HCT116 (cell line): ENCODE measurements at regions not wholly inside any gene's neighbourhood (a gene's known extent, or its start where the extent isn't known, plus 50 kb on each side); places are given as distances from the start of the nearest gene placed in this dataset.

Experiments
- ATAC-seq: fragments of 200-7000 bp; cut with Tn5 transposase; 2 replicates; pipeline ENCODE4 v1.9.1; 2020; ENCODE audit warnings: mild to moderate bottlenecking, moderate library complexity
- BruUV-seq: library from RNA; stranded (reverse); fragments of 400-500 nt; replicated peaks from 2 replicates; lab custom pipeline; 2021; lab: Mats Ljungman, UMichigan
- CTCF ChIA-PET: fragments of 300-600 bp; sonication (Branson Sonifier 250); formaldehyde crosslinking; loops from one replicate; lab custom pipeline; 2021; ENCODE audit warnings: antibody characterized with exemption; lab: Charles Lee
- POLR2A ChIA-PET: fragments of 300-600, 350-600 bp; sonication (Branson Sonifier 250); formaldehyde crosslinking; loops from one replicate; lab custom pipeline; 2021; ENCODE audit warnings: antibody characterized with exemption; lab: Charles Lee
- RAD21 ChIA-PET, 2 experiments: fragments of 300-600 bp; sonication (Branson Sonifier 250); formaldehyde crosslinking; loops; one replicate each; lab custom pipeline; 2023; ENCODE audit warnings: low total read pairs in 2 of 2; ENCODE audit not compliant: uncharacterized antibody in 2 of 2, unreplicated experiment in 2 of 2, low non-redundant PET in 1 of 2; lab: Charles Lee
- DNase-seq: peaks from one replicate; pipeline ENCODE4 v3.0.0-alpha.2; 2010; ENCODE audit warnings: low read depth, low spot score
- H2AFZ ChIP-seq: fragments of 200-600 bp; shearing (Covaris generic), sonication (generic); 2 replicates; pipeline ENCODE4 v1.6.1; 2017; ENCODE audit warnings: low read depth, mixed run types, mixed read lengths, antibody characterized with exemption, low read length; ENCODE audit not compliant: poor library complexity, severe bottlenecking
- H3K27ac ChIP-seq: 2 replicates; pipeline ENCODE4 v1.5.1; 2012; ENCODE audit warnings: low read depth, low read length
- H3K27me3 ChIP-seq: fragments of 200-600 bp; sonication (generic); 2 replicates; pipeline ENCODE4 v1.6.1; 2016; ENCODE audit warnings: mixed run types, low read length, mixed read lengths; ENCODE audit not compliant: insufficient read depth
- H3K36me3 ChIP-seq, 2 experiments: fragments of 200-500 bp in 1 of 2; fragments of 200-600 bp in 1 of 2; sonication (Bioruptor generic) in 1 of 2; sonication (generic) in 1 of 2; 2 replicates each; pipeline versions ENCODE4 v1.5.1 to v1.6.1; 2014 to 2016; ENCODE audit warnings: low read length in 2 of 2, inconsistent platforms in 1 of 2, mixed read lengths in 1 of 2, mixed run types in 1 of 2; ENCODE audit not compliant: insufficient read depth in 2 of 2, control insufficient read depth in 1 of 2
- H3K4me1 ChIP-seq, 2 experiments: fragments of 200-600 bp in 1 of 2; sonication (generic) in 1 of 2; 2 replicates each; pipeline versions ENCODE4 v1.5.1 to v1.6.1; 2012 to 2017; ENCODE audit warnings: low read length in 2 of 2, inconsistent platforms in 1 of 2, mild to moderate bottlenecking in 1 of 2, mixed read lengths in 1 of 2, mixed run types in 1 of 2, moderate library complexity in 1 of 2; ENCODE audit not compliant: insufficient read depth in 2 of 2, control insufficient read depth in 1 of 2
- H3K4me2 ChIP-seq: fragments of 200-600 bp; sonication (generic); 2 replicates; pipeline ENCODE4 v1.6.1; 2017; ENCODE audit warnings: mixed run types, low read length, mixed read lengths
- H3K4me3 ChIP-seq, 2 experiments: fragments of 200-600 bp in 1 of 2; sonication (generic) in 1 of 2; replicated peaks in 1 of 2; 2 replicates each; pipeline ENCODE4 v1.5.1; 2011 to 2016; ENCODE audit warnings: low read length in 2 of 2, control low read depth in 1 of 2, low read depth in 1 of 2, mild to moderate bottlenecking in 1 of 2, mixed read lengths in 1 of 2, mixed run types in 1 of 2
- H3K79me2 ChIP-seq: fragments of 200-600 bp; sonication (generic); 2 replicates; pipeline ENCODE4 v1.6.1; 2017; ENCODE audit warnings: mild to moderate bottlenecking, mixed run types, low read length, moderate library complexity, mixed read lengths; ENCODE audit not compliant: insufficient read depth
- H3K9ac ChIP-seq: fragments of 200-600 bp; sonication (generic); 2 replicates; pipeline ENCODE4 v1.6.1; 2016; ENCODE audit warnings: low read length, mixed read lengths
- H3K9me2 ChIP-seq: fragments of 200-600 bp; sonication (generic), shearing (Covaris generic); 2 replicates; pipeline ENCODE4 v1.6.1; 2017; ENCODE audit warnings: mixed run types, mild to moderate bottlenecking, moderate library complexity; ENCODE audit not compliant: insufficient read depth
- H3K9me3 ChIP-seq, 2 experiments: fragments of 200-500 bp in 1 of 2; fragments of 200-600 bp in 1 of 2; sonication (Bioruptor generic) in 1 of 2; sonication (generic) in 1 of 2; 2 replicates each; pipeline ENCODE4 v1.6.1; 2014 to 2017; ENCODE audit warnings: low read length in 2 of 2, mixed read lengths in 2 of 2, inconsistent platforms in 1 of 2, low read depth in 1 of 2, mild to moderate bottlenecking in 1 of 2, mixed run types in 1 of 2, moderate library complexity in 1 of 2; ENCODE audit not compliant: control insufficient read depth in 1 of 2, insufficient read depth in 1 of 2
- H4K20me1 ChIP-seq: fragments of 200-600 bp; sonication (generic), shearing (Covaris generic); 2 replicates; pipeline ENCODE4 v1.6.1; 2017; ENCODE audit warnings: mixed run types, mild to moderate bottlenecking, moderate library complexity; ENCODE audit not compliant: insufficient read depth
- ATF3 ChIP-seq: IDR thresholded peaks from 2 replicates; pipeline ENCODE4 v1.6.1; 2012
- CTCF ChIP-seq, 3 experiments: fragments of 200-600 bp in 1 of 3; sonication (generic) in 1 of 3; IDR thresholded peaks in 2 of 3; conservative IDR thresholded peaks in 1 of 3; 2 replicates each; pipeline ENCODE4 v1.5.1; 2012 to 2017; ENCODE audit warnings: low read depth in 2 of 3, low read length in 2 of 3, antibody characterized with exemption in 1 of 3, borderline replicate concordance in 1 of 3, control low read depth in 1 of 3, mild to moderate bottlenecking in 1 of 3, mixed read lengths in 1 of 3, mixed run types in 1 of 3, moderate library complexity in 1 of 3; ENCODE audit not compliant: insufficient read depth in 1 of 3
- EGR1 ChIP-seq: IDR thresholded peaks from 2 replicates; pipeline ENCODE4 v1.6.1; 2012; ENCODE audit warnings: low read depth
- ELF1 ChIP-seq: IDR thresholded peaks from 2 replicates; pipeline ENCODE4 v1.6.1; 2012; ENCODE audit warnings: low read depth, borderline replicate concordance
- EZH2 ChIP-seq: fragments of 200-600 bp; sonication (generic); IDR thresholded peaks from 2 replicates; pipeline ENCODE4 v1.6.1; 2017; ENCODE audit warnings: antibody characterized with exemption, mixed run types
- EZH2phosphoT487 ChIP-seq: fragments of 200-600 bp; IDR thresholded peaks from 2 replicates; pipeline ENCODE4 v1.6.1; 2018; ENCODE audit warnings: antibody characterized with exemption, borderline replicate concordance
- FOSL1 ChIP-seq: IDR thresholded peaks from 2 replicates; pipeline ENCODE4 v1.6.1; 2012; ENCODE audit warnings: low read depth
- POLR2A ChIP-seq: IDR thresholded peaks from 2 replicates; pipeline ENCODE4 v1.7.0; 2011; ENCODE audit warnings: borderline replicate concordance; ENCODE audit not compliant: insufficient read depth, insufficient read length; ENCODE audit errors: extremely low read depth
- POLR2AphosphoS5 ChIP-seq: IDR thresholded peaks from 2 replicates; pipeline ENCODE4 v1.6.1; 2011; ENCODE audit warnings: mild to moderate bottlenecking, low read depth, low read length, moderate library complexity
- SRF ChIP-seq: IDR thresholded peaks from 2 replicates; pipeline ENCODE4 v1.6.1; 2012; ENCODE audit warnings: low read depth
- ZBTB33 ChIP-seq: IDR thresholded peaks from 2 replicates; pipeline ENCODE4 v1.6.1; 2011; ENCODE audit warnings: mild to moderate bottlenecking, low read length, moderate library complexity; ENCODE audit not compliant: insufficient replicate concordance; ENCODE audit errors: extremely low read depth
- ZFX ChIP-seq: fragments of 450-650 bp; IDR thresholded peaks from 2 replicates; pipeline ENCODE4 v1.6.1; 2017
- ZNF274 ChIP-seq: fragments of 200-500 bp; sonication (Bioruptor generic); IDR thresholded peaks from 2 replicates; pipeline ENCODE4 v1.6.1; 2014; ENCODE audit warnings: mild to moderate bottlenecking, low read depth, low read length, inconsistent platforms
- intact Hi-C: fragments of 100-400 bp; cut with micrococcal nuclease; formaldehyde crosslinking; loops from 2 replicates; pipeline ENCODE4 v1.10.0; 2022

- no peak overlapping the region for H3K9ac ChIP-seq
- H3K4me2 ChIP-seq = no peak overlapping the region
- ATAC-seq (no peak), DNase-seq (no peak)
- TF ChIP-seq SRF (no peak), POLR2A (no peak), FOSL1 (no peak), EZH2 (no peak), EGR1 (no peak), ZBTB33 (no peak), ZFX (no peak), EZH2phosphoT487 (no peak), ATF3 (no peak), CTCF (IDR thresholded peaks at IDR 0.05 in 2 of 3, conservative IDR thresholded peaks at IDR 0.05 in 1 of 3; ENCODE audit: borderline replicate concordance in 1 of 3, insufficient read depth in 1 of 3, low read depth in 2 of 3, low read length in 2 of 3) (no peak), ZNF274 (no peak), POLR2AphosphoS5 (no peak), ELF1 (no peak)
- H3K27me3 ChIP-seq = no peaks in the 10 kb centered on the region
- peaks cover 14 to 20% of the 10 kb centered on the region in 2 experiments; a peak in 2 of 4 replicates for H3K9me3 ChIP-seq
- no peaks in the 10 kb centered on the region for H4K20me1 ChIP-seq
- ChIA-PET CTCF (no interaction called here), POLR2A (no interaction called here), RAD21 (no interaction called here)
- H3K4me3 ChIP-seq = no peak overlapping the region
- no peaks in the 10 kb centered on the region for H3K79me2 ChIP-seq
- no peaks in the 10 kb centered on the region for H3K9me2 ChIP-seq
- BruUV-seq = no TSS peak
- no peaks in the 10 kb centered on the region for H3K4me1 ChIP-seq
- no peak overlapping the region for H3K27ac ChIP-seq
- H3K36me3 ChIP-seq = no peaks in the 10 kb centered on the region
- intact Hi-C loops = no loop called here
- H2AFZ ChIP-seq = no peak overlapping the region
Measured at GRCh38 chr3:871651-872050, 221.2 kb upstream of the CNTN6 start.
